DMS79 (cell line): ENCODE measurements at regions not wholly inside any gene's neighbourhood (a gene's known extent, or its start where the extent isn't known, plus 50 kb on each side); places are given as distances from the start of the nearest gene placed in this dataset.

Experiments used
- DNase-seq: peaks from one replicate; lab custom pipeline; 2025; lab: John Stamatoyannopoulos, UW

GRCh38 chr16:87067836-87068761 lies 249.1 kb downstream of the C16orf95 start:
- DNase-seq, result no peak

- no peak for DNase-seq
These were observed 248.4 kb downstream of the C16orf95 start for GRCh38 chr16:87068762-87069150.

- DNase-seq, result no peak
These were observed 246.5 kb downstream of the C16orf95 start for GRCh38 chr16:87070657-87071056.

GRCh38 chr16:87072101-87072500 lies 245.1 kb downstream of the C16orf95 start:
- DNase-seq, result no peak

- no peak for DNase-seq
These were observed 242.4 kb downstream of the C16orf95 start for GRCh38 chr16:87074641-87075318.

- no peak for DNase-seq
These were observed 241.8 kb downstream of the C16orf95 start for GRCh38 chr16:87075319-87075860.

GRCh38 chr16:87076331-87076949 lies 240.8 kb downstream of the C16orf95 start:
- DNase-seq, result no peak

- no peak for DNase-seq
These were observed 240.0 kb downstream of the C16orf95 start for GRCh38 chr16:87076950-87077749.

GRCh38 chr16:87077750-87078127 lies 239.5 kb downstream of the C16orf95 start:
- DNase-seq, result no peak

GRCh38 chr16:87080571-87081167 lies 236.5 kb downstream of the C16orf95 start:
- no peak for DNase-seq

GRCh38 chr16:87085441-87085840 lies 231.8 kb downstream of the C16orf95 start:
- DNase-seq, result no peak

GRCh38 chr16:87086156-87086555 lies 231.0 kb downstream of the C16orf95 start:
- no peak for DNase-seq

- DNase-seq, result no peak
These were observed 230.6 kb downstream of the C16orf95 start for GRCh38 chr16:87086575-87086974.

GRCh38 chr16:87092958-87093357 lies 224.2 kb downstream of the C16orf95 start:
- no peak for DNase-seq

GRCh38 chr16:87093804-87094555 lies 223.2 kb downstream of the C16orf95 start:
- DNase-seq, result no peak

- DNase-seq, result no peak
These were observed 222.7 kb downstream of the C16orf95 start for GRCh38 chr16:87094556-87094865.

- no peak for DNase-seq
These were observed 221.9 kb downstream of the C16orf95 start for GRCh38 chr16:87095271-87095670.

- DNase-seq, result no peak
These were observed 220.4 kb downstream of the C16orf95 start for GRCh38 chr16:87096746-87097333.

- no peak for DNase-seq
These were observed 218.8 kb downstream of the C16orf95 start for GRCh38 chr16:87098361-87098760.

GRCh38 chr16:87098976-87099720 lies 218.0 kb downstream of the C16orf95 start:
- DNase-seq, result no peak
